OCI-LY7 (cell line): ENCODE measurements at regions not wholly inside any gene's neighbourhood (a gene's known extent, or its start where the extent isn't known, plus 50 kb on each side); places are given as distances from the start of the nearest gene placed in this dataset.

Experiments
- BruUV-seq: library from RNA; stranded (reverse); fragments of 400-500 nt; replicated peaks from 2 replicates; lab custom pipeline; 2021; lab: Mats Ljungman, UMichigan
- CTCF ChIA-PET: fragments of 300-600 bp; sonication (Branson Sonifier 250); formaldehyde crosslinking; loops from one replicate; lab custom pipeline; 2022; ENCODE audit warnings: antibody characterized with exemption; ENCODE audit not compliant: unreplicated experiment; lab: Charles Lee
- POLR2A ChIA-PET: fragments of 300-600 bp; sonication (Branson Sonifier 250); formaldehyde crosslinking; loops from one replicate; lab custom pipeline; 2022; ENCODE audit warnings: antibody characterized with exemption; lab: Charles Lee
- DNase-seq: peaks from one replicate; pipeline ENCODE4 v3.0.0-alpha.2; 2015; ENCODE audit warnings: low spot score
- H2AFZ ChIP-seq: fragments of 200-600 bp; sonication (generic), shearing (Covaris generic); 2 replicates; pipeline ENCODE4 v1.6.1; 2014; ENCODE audit warnings: mild to moderate bottlenecking, antibody characterized with exemption, low read length, moderate library complexity
- H3K27ac ChIP-seq: fragments of 200-600 bp; sonication (generic); 2 replicates; pipeline ENCODE4 v1.5.1; 2014; ENCODE audit warnings: mixed run types, low read depth, mild to moderate bottlenecking, moderate library complexity, low read length, inconsistent platforms; ENCODE audit not compliant: poor library complexity, severe bottlenecking
- H3K36me3 ChIP-seq: fragments of 200-600 bp; sonication (generic); 2 replicates; pipeline ENCODE4 v1.6.1; 2014; ENCODE audit warnings: mild to moderate bottlenecking, antibody characterized with exemption, low read length, moderate library complexity, mixed read lengths; ENCODE audit not compliant: insufficient read depth
- H3K4me1 ChIP-seq: fragments of 200-600 bp; sonication (generic); 2 replicates; pipeline ENCODE4 v1.5.1; 2014; ENCODE audit warnings: mild to moderate bottlenecking, low read length; ENCODE audit not compliant: insufficient read depth, poor library complexity, severe bottlenecking
- H3K4me2 ChIP-seq: fragments of 200-600 bp; sonication (generic); 2 replicates; pipeline ENCODE4 v1.6.1; 2014; ENCODE audit warnings: mild to moderate bottlenecking, low read length
- H3K4me3 ChIP-seq: fragments of 200-600 bp; sonication (generic); 2 replicates; pipeline ENCODE4 v1.5.1; 2014; ENCODE audit warnings: mild to moderate bottlenecking, low read depth, low read length; ENCODE audit not compliant: poor library complexity, severe bottlenecking
- H3K79me2 ChIP-seq: fragments of 200-600 bp; sonication (generic); 2 replicates; pipeline ENCODE4 v1.6.1; 2016; ENCODE audit warnings: low read depth, mild to moderate bottlenecking, low read length, moderate library complexity, mixed read lengths; ENCODE audit not compliant: insufficient read depth
- H3K9me2 ChIP-seq: fragments of 200-600 bp; sonication (generic); 2 replicates; pipeline ENCODE4 v1.6.1; 2016; ENCODE audit warnings: mild to moderate bottlenecking, low read length, mixed read lengths; ENCODE audit not compliant: insufficient read depth
- H3K9me3 ChIP-seq: fragments of 200-600 bp; sonication (generic); 2 replicates; pipeline ENCODE4 v1.6.1; 2014; ENCODE audit warnings: mild to moderate bottlenecking, mixed run types, low read length, mixed read lengths
- H4K20me1 ChIP-seq: fragments of 200-600 bp; sonication (generic); 2 replicates; pipeline ENCODE4 v1.6.1; 2014; ENCODE audit warnings: mild to moderate bottlenecking, antibody characterized with exemption, low read length, moderate library complexity, mixed read lengths; ENCODE audit not compliant: insufficient read depth
- CTCF ChIP-seq: fragments of 200-600 bp; sonication (generic); conservative IDR thresholded peaks from 2 replicates; pipeline ENCODE4 v1.5.1; 2014; ENCODE audit warnings: mild to moderate bottlenecking, antibody characterized with exemption, low read length, moderate library complexity, mixed read lengths
- EZH2phosphoT487 ChIP-seq: fragments of 200-600 bp; sonication (generic); IDR thresholded peaks from 2 replicates; pipeline ENCODE4 v1.6.1; 2018; ENCODE audit warnings: low read depth, borderline replicate concordance, mild to moderate bottlenecking, mixed run types, antibody characterized with exemption, low read length, moderate library complexity, mixed read lengths
- intact Hi-C: fragments of 100-400 bp; cut with micrococcal nuclease; formaldehyde crosslinking; loops from one replicate; pipeline ENCODE4 v1.10.0; 2022; ENCODE audit not compliant: unreplicated experiment

GRCh38 chr3:117277816-117278215 is 568.2 kb downstream of the TUSC7 start:
- Histone ChIP-seq H2AFZ (no peak overlapping the region), H3K4me2 (no peak overlapping the region), H3K9me3 (no peaks in the 10 kb centered on the region), H3K27ac (no peak overlapping the region), H3K9me2 (no peaks in the 10 kb centered on the region), H4K20me1 (no peaks in the 10 kb centered on the region), H3K4me1 (no peaks in the 10 kb centered on the region), H3K4me3 (no peak overlapping the region), H3K36me3 (no peaks in the 10 kb centered on the region), H3K79me2 (no peaks in the 10 kb centered on the region)
- POLR2A ChIA-PET, result interaction anchor here (0.7 kb wide), 2 partner anchors 414 to 989 kb away, joined by 3 read pairs; no protein-coding TSS in a partner anchor
- intact Hi-C loops, result no loop called here
- DNase-seq, result no peak
- BruUV-seq, result no TSS peak
- CTCF ChIA-PET, result no interaction called here
- TF ChIP-seq CTCF (no peak), EZH2phosphoT487 (no peak)

GRCh38 chr3:117278424-117279190 is 569.0 kb downstream of the TUSC7 start:
- no peaks in the 10 kb centered on the region for H3K9me3 ChIP-seq
- no peaks in the 10 kb centered on the region for H3K79me2 ChIP-seq
- no peaks in the 10 kb centered on the region for H3K4me1 ChIP-seq
- H2AFZ ChIP-seq, result no peak overlapping the region
- no peak overlapping the region for H3K4me3 ChIP-seq
- H3K36me3 ChIP-seq, result no peaks in the 10 kb centered on the region
- DNase-seq, result no peak
- H3K27ac ChIP-seq, result no peak overlapping the region
- BruUV-seq, result no TSS peak
- no peak overlapping the region for H3K4me2 ChIP-seq
- intact Hi-C loops, result no loop called here
- H3K9me2 ChIP-seq, result no peaks in the 10 kb centered on the region
- no peaks in the 10 kb centered on the region for H4K20me1 ChIP-seq
- ChIA-PET POLR2A (interaction anchor here (0.7 kb wide), 1 partner anchor 413 kb away, joined by 3 read pairs; no protein-coding TSS in a partner anchor), CTCF (no interaction called here)
- TF ChIP-seq EZH2phosphoT487, result no peak
- TF ChIP-seq CTCF, result no peak

GRCh38 chr3:117281371-117281770 is 571.8 kb downstream of the TUSC7 start:
- H3K9me2 ChIP-seq, result no peaks in the 10 kb centered on the region
- H3K36me3 ChIP-seq, result no peaks in the 10 kb centered on the region
- H2AFZ ChIP-seq, result no peak overlapping the region
- CTCF ChIA-PET, result no interaction called here
- no peaks in the 10 kb centered on the region for H3K4me1 ChIP-seq
- no peak for TF ChIP-seq CTCF
- no peak for TF ChIP-seq EZH2phosphoT487
- intact Hi-C loops, result no loop called here
- no TSS peak for BruUV-seq
- H3K4me2 ChIP-seq, result no peak overlapping the region
- no peaks in the 10 kb centered on the region for H3K79me2 ChIP-seq
- no peak overlapping the region for H3K4me3 ChIP-seq
- no peaks in the 10 kb centered on the region for H4K20me1 ChIP-seq
- no peaks in the 10 kb centered on the region for H3K9me3 ChIP-seq
- POLR2A ChIA-PET, result no interaction called here
- DNase-seq, result no peak
- no peak overlapping the region for H3K27ac ChIP-seq
